Peyer's patch (tissue), 4 donors: ENCODE measurements at regions not wholly inside any gene's neighbourhood (a gene's known extent, or its start where the extent isn't known, plus 50 kb on each side); places are given as distances from the start of the nearest gene placed in this dataset.

Experiments used
- CTCF ChIP-seq, 6 experiments: fragments of 450-650 bp in 4 of 6; fragments of 200-600 bp in 2 of 6; sonication (generic) in 1 of 6; IDR thresholded peaks; one replicate each; pipeline ENCODE4 v1.5.1; 2017 to 2019; ENCODE audit warnings: antibody characterized with exemption in 6 of 6, mild to moderate bottlenecking in 3 of 6, moderate library complexity in 1 of 6
- POLR2A ChIP-seq, 2 donors: fragments of 450-650 bp; IDR thresholded peaks; one replicate each; pipeline ENCODE4 v1.5.1; 2017; ENCODE audit warnings: antibody characterized with exemption in 2 of 2, mild to moderate bottlenecking in 2 of 2, moderate library complexity in 2 of 2

GRCh38 chr14:83184531-83184930 is 1650.9 kb upstream of the SEL1L start:
- TF ChIP-seq CTCF (IDR thresholded peaks at IDR 0.05), result no peak
- TF ChIP-seq POLR2A (IDR thresholded peaks at IDR 0.05), result no peak
